GM21737 (cell line): ENCODE measurements at regions not wholly inside any gene's neighbourhood (a gene's known extent, or its start where the extent isn't known, plus 50 kb on each side); places are given as distances from the start of the nearest gene placed in this dataset.

ENCODE experiments used
- ATAC-seq: cut with Tn5 transposase; IDR thresholded peaks from one replicate; pipeline ENCODE4 v1.9.1; 2021; ENCODE audit warnings: mild to moderate bottlenecking, moderate library complexity; ENCODE audit not compliant: unreplicated experiment

GRCh38 chr1:104435255-104435654, 685.6 kb downstream of the AMY1C start:
- no peak for ATAC-seq

GRCh38 chr1:104440011-104440410, 690.3 kb downstream of the AMY1C start:
- ATAC-seq, result no peak

GRCh38 chr1:104456724-104457123, 707.0 kb downstream of the AMY1C start:
- ATAC-seq, result no peak

GRCh38 chr1:104459886-104460285, 710.2 kb downstream of the AMY1C start:
- no peak for ATAC-seq

- ATAC-seq, result no peak
Measured at GRCh38 chr1:104460880-104461279, 711.2 kb downstream of the AMY1C start.

- ATAC-seq, result no peak
Measured at GRCh38 chr1:104463126-104463697, 713.5 kb downstream of the AMY1C start.

- no peak for ATAC-seq
Measured at GRCh38 chr1:104466068-104466467, 716.4 kb downstream of the AMY1C start.

GRCh38 chr1:104467590-104467989, 717.9 kb downstream of the AMY1C start:
- peak; percentile 43 for ATAC-seq

- ATAC-seq, result peak; percentile 62
Measured at GRCh38 chr1:104468282-104468681, 718.6 kb downstream of the AMY1C start.

- no peak for ATAC-seq
Measured at GRCh38 chr1:104476126-104476525, 726.4 kb downstream of the AMY1C start.

- no peak for ATAC-seq
Measured at GRCh38 chr1:104488296-104489015, 738.8 kb downstream of the AMY1C start.

- no peak for ATAC-seq
Measured at GRCh38 chr1:104526158-104526795, 776.6 kb downstream of the AMY1C start.

GRCh38 chr1:104531990-104532389, 782.3 kb downstream of the AMY1C start:
- no peak for ATAC-seq

GRCh38 chr1:104574620-104575019, 824.9 kb downstream of the AMY1C start:
- no peak for ATAC-seq

- peak; percentile 55 for ATAC-seq
Measured at GRCh38 chr1:104592926-104593325, 843.2 kb downstream of the AMY1C start.

- peak; percentile 38 for ATAC-seq
Measured at GRCh38 chr1:104593413-104594187, 843.9 kb downstream of the AMY1C start.

GRCh38 chr1:104617474-104617873, 867.8 kb downstream of the AMY1C start:
- no peak for ATAC-seq

GRCh38 chr1:104621221-104621620, 871.5 kb downstream of the AMY1C start:
- ATAC-seq, result no peak

GRCh38 chr1:104624538-104624937, 874.8 kb downstream of the AMY1C start:
- ATAC-seq, result no peak

GRCh38 chr1:104629589-104629988, 879.9 kb downstream of the AMY1C start:
- no peak for ATAC-seq

- ATAC-seq, result no peak
Measured at GRCh38 chr1:104630567-104631149, 881.0 kb downstream of the AMY1C start.
